ENCODE measurements at regions not wholly inside any gene's neighbourhood (a gene's known extent, or its start where the extent isn't known, plus 50 kb on each side); places are given as distances from the start of the nearest gene placed in this dataset.
A peak's percentile ranks its signal among the peaks of the same experiment; 100 is the strongest.
"Not testable (repeated sequence)": the region's sequence is repeated elsewhere in the genome, so short reads cannot be mapped to it uniquely, and the experiment has no call there.

GRCh38 chr5:100664140-100664539 is 129.0 kb downstream of the FAM174A start:
- no peaks in the 10 kb centered on the region for H3K27me3 ChIP-seq (ENCODE audit: control insufficient read depth, insufficient read depth, low read length)
- no peaks in the 10 kb centered on the region for H3K9me3 ChIP-seq (ENCODE audit: control insufficient read depth, insufficient read depth, low read length)
- WGBS (ENCODE audit: insufficient coverage), result no CpG with 5 or more reads among the region's 1 CpG
- no peak overlapping the region for H3K4me3 ChIP-seq (ENCODE audit: low read depth, low read length)
- H3K36me3 ChIP-seq (ENCODE audit: control insufficient read depth, insufficient read depth, low read length), result no peaks in the 10 kb centered on the region
- no peak overlapping the region for H3K27ac ChIP-seq (ENCODE audit: low read depth, low read length)
- H3K4me1 ChIP-seq (ENCODE audit: control insufficient read depth, insufficient read depth, low read length), result no peaks in the 10 kb centered on the region
- DNase-seq (ENCODE audit: low read depth in 4 of 6, low spot score in 6 of 6), result no peak

- H3K9me3 ChIP-seq (ENCODE audit: control insufficient read depth, insufficient read depth, low read length), result no peaks in the 10 kb centered on the region
- DNase-seq (ENCODE audit: low read depth in 4 of 6, low spot score in 6 of 6), result no peak
- 36% methylated on average over 1 of the region's 4 CpGs for WGBS (ENCODE audit: insufficient coverage)
- no peaks in the 10 kb centered on the region for H3K27me3 ChIP-seq (ENCODE audit: control insufficient read depth, insufficient read depth, low read length)
- no peak overlapping the region for H3K27ac ChIP-seq (ENCODE audit: low read depth, low read length)
- no peaks in the 10 kb centered on the region for H3K36me3 ChIP-seq (ENCODE audit: control insufficient read depth, insufficient read depth, low read length)
- H3K4me1 ChIP-seq (ENCODE audit: control insufficient read depth, insufficient read depth, low read length), result no peaks in the 10 kb centered on the region
- H3K4me3 ChIP-seq (ENCODE audit: low read depth, low read length), result no peak overlapping the region
Observed at GRCh38 chr5:100667161-100667630, 132.0 kb downstream of the FAM174A start.

- Histone ChIP-seq H3K36me3 (ENCODE audit: control insufficient read depth, insufficient read depth, low read length) (no peaks in the 10 kb centered on the region), H3K4me1 (ENCODE audit: control insufficient read depth, insufficient read depth, low read length) (no peaks in the 10 kb centered on the region), H3K4me3 (ENCODE audit: low read depth, low read length) (no peak overlapping the region), H3K27ac (ENCODE audit: low read depth, low read length) (no peak overlapping the region), H3K9me3 (ENCODE audit: control insufficient read depth, insufficient read depth, low read length) (no peaks in the 10 kb centered on the region), H3K27me3 (ENCODE audit: control insufficient read depth, insufficient read depth, low read length) (no peaks in the 10 kb centered on the region)
- no peak for DNase-seq (ENCODE audit: low read depth in 4 of 6, low spot score in 6 of 6)
- WGBS (ENCODE audit: insufficient coverage), result no CpG with 5 or more reads among the region's 3 CpGs
Observed at GRCh38 chr5:100668511-100668910, 133.3 kb downstream of the FAM174A start.

DNA sequence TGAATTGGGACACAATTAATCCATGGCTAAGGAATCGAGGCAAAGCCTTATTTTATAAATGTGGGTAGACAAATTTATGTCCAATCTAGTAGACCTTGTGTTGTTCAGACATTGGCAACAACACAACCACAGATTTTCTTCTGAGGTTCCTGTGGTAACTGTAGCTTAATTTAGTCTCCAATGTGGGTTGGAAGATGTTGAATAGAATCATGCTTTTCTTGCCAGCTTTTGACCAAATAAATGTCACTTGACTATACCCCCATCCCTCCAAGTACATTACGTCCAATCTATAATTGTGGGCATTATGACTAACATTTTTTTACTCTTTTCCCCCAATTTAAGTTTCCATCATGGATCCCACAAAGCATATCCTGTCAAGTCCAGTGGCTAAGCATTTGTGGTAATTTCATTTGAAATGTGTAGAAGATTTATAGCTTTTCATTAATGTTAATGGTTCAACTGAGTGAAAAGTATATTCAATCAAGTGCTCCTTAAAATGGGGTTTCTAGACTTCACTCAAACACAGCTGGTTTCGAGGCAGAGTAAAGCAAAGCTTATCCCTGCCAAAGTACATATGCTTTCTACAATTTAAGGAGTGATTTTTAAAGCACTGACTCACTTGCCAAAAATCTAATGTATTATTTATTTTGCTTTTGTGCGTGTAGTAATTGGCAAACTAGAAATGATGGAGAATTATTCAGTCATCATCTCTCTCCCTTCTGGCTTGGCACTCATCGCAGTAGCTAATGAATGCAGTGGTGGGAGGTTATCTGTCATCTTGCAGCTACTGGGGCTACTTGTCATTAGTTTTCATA is 141.8 kb downstream of the FAM174A start:
- Histone ChIP-seq H3K4me3 (ENCODE audit: low read depth, low read length) (no peak overlapping the region), H3K27ac (ENCODE audit: low read depth, low read length) (no peak overlapping the region), H3K9me3 (ENCODE audit: control insufficient read depth, insufficient read depth, low read length) (no peaks in the 10 kb centered on the region), H3K36me3 (ENCODE audit: control insufficient read depth, insufficient read depth, low read length) (no peaks in the 10 kb centered on the region), H3K27me3 (ENCODE audit: control insufficient read depth, insufficient read depth, low read length) (no peaks in the 10 kb centered on the region), H3K4me1 (ENCODE audit: control insufficient read depth, insufficient read depth, low read length) (no peaks in the 10 kb centered on the region)
- peak in 2 of 6 donors; percentile 60 to 77 for DNase-seq (ENCODE audit: low read depth in 4 of 6, low spot score in 6 of 6)
- WGBS (ENCODE audit: insufficient coverage), result no CpG with 5 or more reads among the region's 5 CpGs

DNA sequence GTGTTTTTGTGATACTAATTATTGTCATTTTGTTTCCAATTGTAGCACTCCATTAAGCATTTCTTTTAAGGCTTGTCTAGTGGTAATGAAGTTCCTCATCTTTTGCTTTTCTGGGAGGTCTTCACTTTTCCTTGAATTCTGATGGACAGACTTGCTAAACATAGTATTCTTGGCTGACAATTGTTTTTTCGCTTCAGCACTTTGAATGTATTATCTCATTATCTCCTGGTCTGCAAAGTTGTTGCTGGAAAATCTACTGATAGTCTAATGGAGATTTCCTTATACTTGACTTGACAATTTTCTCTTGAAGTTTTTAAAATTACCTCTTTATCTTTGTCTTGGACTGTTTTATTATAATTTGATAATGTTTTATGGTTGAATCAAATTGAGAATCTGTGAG is 147.5 kb downstream of the FAM174A start:
- no peaks in the 10 kb centered on the region for H3K27me3 ChIP-seq (ENCODE audit: control insufficient read depth, insufficient read depth, low read length)
- no peaks in the 10 kb centered on the region for H3K36me3 ChIP-seq (ENCODE audit: control insufficient read depth, insufficient read depth, low read length)
- H3K4me3 ChIP-seq (ENCODE audit: low read depth, low read length), result no peak overlapping the region
- no peak for DNase-seq (ENCODE audit: low read depth in 4 of 6, low spot score in 6 of 6)
- no CpG with 5 or more reads among the region's 1 CpG for WGBS (ENCODE audit: insufficient coverage)
- peaks cover 6% of the 10 kb centered on the region for H3K9me3 ChIP-seq (ENCODE audit: control insufficient read depth, insufficient read depth, low read length)
- no peak overlapping the region for H3K27ac ChIP-seq (ENCODE audit: low read depth, low read length)
- no peaks in the 10 kb centered on the region for H3K4me1 ChIP-seq (ENCODE audit: control insufficient read depth, insufficient read depth, low read length)

- Histone ChIP-seq H3K9me3 (ENCODE audit: control insufficient read depth, insufficient read depth, low read length) (peaks cover 6% of the 10 kb centered on the region), H3K36me3 (ENCODE audit: control insufficient read depth, insufficient read depth, low read length) (no peaks in the 10 kb centered on the region), H3K27me3 (ENCODE audit: control insufficient read depth, insufficient read depth, low read length) (no peaks in the 10 kb centered on the region), H3K27ac (ENCODE audit: low read depth, low read length) (no peak overlapping the region), H3K4me1 (ENCODE audit: control insufficient read depth, insufficient read depth, low read length) (no peaks in the 10 kb centered on the region), H3K4me3 (ENCODE audit: low read depth, low read length) (no peak overlapping the region)
- DNase-seq (ENCODE audit: low read depth in 4 of 6, low spot score in 6 of 6), result no peak
- 98% methylated on average over 3 of the region's 3 CpGs for WGBS (ENCODE audit: insufficient coverage)
Observed at GRCh38 chr5:100683881-100684280, 148.7 kb downstream of the FAM174A start.

GRCh38 chr5:100685122-100685521 is 149.9 kb downstream of the FAM174A start:
- not testable (repeated sequence) for H3K27ac ChIP-seq (ENCODE audit: low read depth, low read length); H3K9me3 ChIP-seq (ENCODE audit: control insufficient read depth, insufficient read depth, low read length); H3K27me3 ChIP-seq (ENCODE audit: control insufficient read depth, insufficient read depth, low read length); H3K4me1 ChIP-seq (ENCODE audit: control insufficient read depth, insufficient read depth, low read length); H3K4me3 ChIP-seq (ENCODE audit: low read depth, low read length); H3K36me3 ChIP-seq (ENCODE audit: control insufficient read depth, insufficient read depth, low read length); DNase-seq (ENCODE audit: low read depth in 4 of 6, low spot score in 6 of 6)
- WGBS (ENCODE audit: insufficient coverage), result no CpG with 5 or more reads among the region's 2 CpGs

GRCh38 chr5:100688834-100689233 is 153.7 kb downstream of the FAM174A start:
- H3K4me1 ChIP-seq (ENCODE audit: control insufficient read depth, insufficient read depth, low read length); DNase-seq (ENCODE audit: low read depth in 4 of 6, low spot score in 6 of 6): not testable (repeated sequence)

GRCh38 chr5:100690036-100690560 is 154.9 kb downstream of the FAM174A start:
- no peak for DNase-seq (ENCODE audit: low read depth in 4 of 6, low spot score in 6 of 6)
- WGBS (ENCODE audit: insufficient coverage), result 89% methylated on average over 3 of the region's 4 CpGs
- no peaks in the 10 kb centered on the region for H3K27me3 ChIP-seq (ENCODE audit: control insufficient read depth, insufficient read depth, low read length)
- no peak overlapping the region for H3K27ac ChIP-seq (ENCODE audit: low read depth, low read length)
- no peaks in the 10 kb centered on the region for H3K36me3 ChIP-seq (ENCODE audit: control insufficient read depth, insufficient read depth, low read length)
- no peaks in the 10 kb centered on the region for H3K4me1 ChIP-seq (ENCODE audit: control insufficient read depth, insufficient read depth, low read length)
- no peak overlapping the region for H3K4me3 ChIP-seq (ENCODE audit: low read depth, low read length)
- no peaks in the 10 kb centered on the region for H3K9me3 ChIP-seq (ENCODE audit: control insufficient read depth, insufficient read depth, low read length)

More at GRCh38 chr5:100688834-100689233, 153.7 kb downstream of the FAM174A start:
- H3K36me3 ChIP-seq (ENCODE audit: control insufficient read depth, insufficient read depth, low read length); H3K4me3 ChIP-seq (ENCODE audit: low read depth, low read length); H3K27ac ChIP-seq (ENCODE audit: low read depth, low read length); H3K9me3 ChIP-seq (ENCODE audit: control insufficient read depth, insufficient read depth, low read length); H3K27me3 ChIP-seq (ENCODE audit: control insufficient read depth, insufficient read depth, low read length): not testable (repeated sequence)
- WGBS (ENCODE audit: insufficient coverage), result 99% methylated on average over 16 of the region's 26 CpGs

DNA sequence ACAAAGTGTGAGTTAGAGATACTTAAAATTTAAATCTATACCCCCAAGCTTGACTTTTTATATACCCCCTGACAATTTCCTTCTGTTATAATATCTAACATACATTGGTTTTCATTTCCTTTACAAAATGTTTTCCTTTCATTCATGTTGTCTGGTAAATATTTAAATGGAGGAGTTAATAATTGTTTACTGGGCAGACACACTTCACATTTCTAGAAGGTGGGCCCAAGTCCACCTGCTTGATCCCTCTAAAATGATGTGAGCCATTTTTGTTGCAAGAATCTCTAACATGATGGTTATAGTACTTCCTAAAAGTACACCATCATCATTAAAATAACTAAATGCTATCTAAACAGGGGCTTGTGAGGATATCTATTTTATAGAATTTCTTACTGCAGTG is 155.9 kb downstream of the FAM174A start:
- Histone ChIP-seq H3K9me3 (ENCODE audit: control insufficient read depth, insufficient read depth, low read length) (no peaks in the 10 kb centered on the region), H3K36me3 (ENCODE audit: control insufficient read depth, insufficient read depth, low read length) (no peaks in the 10 kb centered on the region), H3K4me1 (ENCODE audit: control insufficient read depth, insufficient read depth, low read length) (no peaks in the 10 kb centered on the region), H3K27me3 (ENCODE audit: control insufficient read depth, insufficient read depth, low read length) (no peaks in the 10 kb centered on the region), H3K27ac (ENCODE audit: low read depth, low read length) (no peak overlapping the region), H3K4me3 (ENCODE audit: low read depth, low read length) (no peak overlapping the region)
- DNase-seq (ENCODE audit: low read depth in 4 of 6, low spot score in 6 of 6), result no peak
